Coronary artery (tissue), 2 donors: ENCODE measurements at regions not wholly inside any gene's neighbourhood (a gene's known extent, or its start where the extent isn't known, plus 50 kb on each side); places are given as distances from the start of the nearest gene placed in this dataset.
"Not testable (repeated sequence)": the region's sequence is repeated elsewhere in the genome, so short reads cannot be mapped to it uniquely, and the experiment has no call there.

ENCODE experiments used
- DNase-seq: peaks from one replicate; pipeline ENCODE4 v3.0.0-alpha.2; 2017; ENCODE audit warnings: low spot score
- H3K27ac ChIP-seq, 2 donors: fragments of 200-600 bp; sonication (generic); one replicate each; pipeline ENCODE4 v1.5.1; 2016 to 2019
- H3K4me3 ChIP-seq: fragments of 200-600 bp; sonication (generic); 2 replicates; pipeline ENCODE4 v1.5.1; 2016; ENCODE audit warnings: mild to moderate bottlenecking, moderate library complexity
- TF ChIP-seq, protein P1 (sequence below): fragments of 200-600 bp; sonication (generic); IDR thresholded peaks from one replicate; pipeline ENCODE4 v1.5.1; 2019; ENCODE audit warnings: antibody characterized with exemption

DNA sequence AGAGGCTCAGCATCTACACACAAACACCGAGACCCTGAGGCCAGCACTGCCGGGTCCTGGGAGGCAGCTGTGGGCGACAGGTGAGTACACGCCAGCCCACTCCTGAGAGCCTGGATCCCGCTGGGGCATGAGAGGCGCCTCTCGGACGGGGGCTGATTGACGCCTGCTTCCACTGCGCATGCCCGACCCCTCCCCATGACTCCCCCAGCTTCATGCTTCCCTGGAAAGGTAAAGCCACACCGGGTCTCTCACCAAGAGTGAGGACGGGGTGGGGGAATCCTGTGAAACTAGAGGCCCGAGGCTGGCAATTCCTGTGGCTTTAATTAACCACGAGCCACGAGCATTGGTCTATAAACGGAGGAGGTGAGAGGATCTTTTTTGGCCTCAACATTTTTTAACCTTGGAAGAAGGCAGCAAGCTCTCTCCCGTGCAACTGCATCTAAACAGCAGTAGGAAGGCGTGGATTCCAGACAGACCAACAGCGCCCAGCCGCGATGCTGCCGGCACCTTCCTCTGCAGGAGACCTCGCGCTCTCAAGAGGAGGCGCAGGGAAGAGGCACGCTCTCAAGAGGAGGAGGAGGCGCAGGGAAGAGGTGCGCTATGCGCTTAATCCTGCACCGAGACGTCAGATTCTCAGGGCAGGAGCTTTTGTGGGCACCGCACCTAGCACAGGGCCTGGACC is 71.8 kb upstream of the METRNL start:
- TF ChIP-seq, protein P1, sequence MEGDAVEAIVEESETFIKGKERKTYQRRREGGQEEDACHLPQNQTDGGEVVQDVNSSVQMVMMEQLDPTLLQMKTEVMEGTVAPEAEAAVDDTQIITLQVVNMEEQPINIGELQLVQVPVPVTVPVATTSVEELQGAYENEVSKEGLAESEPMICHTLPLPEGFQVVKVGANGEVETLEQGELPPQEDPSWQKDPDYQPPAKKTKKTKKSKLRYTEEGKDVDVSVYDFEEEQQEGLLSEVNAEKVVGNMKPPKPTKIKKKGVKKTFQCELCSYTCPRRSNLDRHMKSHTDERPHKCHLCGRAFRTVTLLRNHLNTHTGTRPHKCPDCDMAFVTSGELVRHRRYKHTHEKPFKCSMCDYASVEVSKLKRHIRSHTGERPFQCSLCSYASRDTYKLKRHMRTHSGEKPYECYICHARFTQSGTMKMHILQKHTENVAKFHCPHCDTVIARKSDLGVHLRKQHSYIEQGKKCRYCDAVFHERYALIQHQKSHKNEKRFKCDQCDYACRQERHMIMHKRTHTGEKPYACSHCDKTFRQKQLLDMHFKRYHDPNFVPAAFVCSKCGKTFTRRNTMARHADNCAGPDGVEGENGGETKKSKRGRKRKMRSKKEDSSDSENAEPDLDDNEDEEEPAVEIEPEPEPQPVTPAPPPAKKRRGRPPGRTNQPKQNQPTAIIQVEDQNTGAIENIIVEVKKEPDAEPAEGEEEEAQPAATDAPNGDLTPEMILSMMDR: no peak
- Histone ChIP-seq H3K4me3 (no peak overlapping the region), H3K27ac (no peak overlapping the region)
- peak; percentile 60 for DNase-seq

DNA sequence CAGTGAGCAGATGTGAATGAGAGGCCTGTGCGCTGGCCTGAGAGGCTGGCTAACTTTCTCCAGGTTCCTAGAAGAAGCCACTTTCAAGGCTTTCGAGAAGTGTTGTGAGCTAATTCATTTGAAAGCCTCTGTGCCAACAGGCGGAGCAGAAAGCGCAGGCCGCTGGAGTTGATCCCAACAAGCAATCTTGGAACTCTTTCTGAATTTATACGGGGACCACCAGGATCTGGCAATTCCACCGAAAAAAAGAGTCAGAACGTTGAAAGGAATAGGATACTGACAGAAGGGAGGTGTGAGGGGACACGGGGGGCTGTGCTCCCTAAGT is 71.3 kb upstream of the METRNL start:
- Histone ChIP-seq H3K27ac (no peak overlapping the region), H3K4me3 (no peak overlapping the region)
- DNase-seq: no peak
- TF ChIP-seq, protein P1: no peak

DNA sequence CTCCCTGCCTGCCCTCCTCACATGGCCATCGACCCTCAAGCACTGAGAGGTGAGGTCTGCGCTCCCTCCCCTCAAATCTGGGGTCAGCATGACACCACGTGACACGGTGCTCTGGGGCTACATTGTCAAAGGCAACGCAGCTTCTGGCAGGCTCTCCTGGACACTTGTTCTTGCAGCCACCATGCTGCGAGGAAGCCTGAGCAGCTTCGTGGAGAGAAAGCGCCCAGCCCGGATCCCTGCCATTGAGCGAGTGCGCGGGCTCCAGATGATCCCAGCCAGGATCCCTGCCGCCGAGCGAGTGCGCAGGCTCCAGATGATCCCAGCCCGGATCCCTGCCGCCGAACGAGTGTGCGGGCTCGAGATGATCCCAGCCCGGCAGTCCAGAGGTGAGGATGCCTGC is 70.9 kb upstream of the METRNL start:
- DNase-seq: peak; percentile 14
- H3K4me3 ChIP-seq: no peak overlapping the region
- H3K27ac ChIP-seq: no peak overlapping the region
- TF ChIP-seq, protein P1: no peak

DNA sequence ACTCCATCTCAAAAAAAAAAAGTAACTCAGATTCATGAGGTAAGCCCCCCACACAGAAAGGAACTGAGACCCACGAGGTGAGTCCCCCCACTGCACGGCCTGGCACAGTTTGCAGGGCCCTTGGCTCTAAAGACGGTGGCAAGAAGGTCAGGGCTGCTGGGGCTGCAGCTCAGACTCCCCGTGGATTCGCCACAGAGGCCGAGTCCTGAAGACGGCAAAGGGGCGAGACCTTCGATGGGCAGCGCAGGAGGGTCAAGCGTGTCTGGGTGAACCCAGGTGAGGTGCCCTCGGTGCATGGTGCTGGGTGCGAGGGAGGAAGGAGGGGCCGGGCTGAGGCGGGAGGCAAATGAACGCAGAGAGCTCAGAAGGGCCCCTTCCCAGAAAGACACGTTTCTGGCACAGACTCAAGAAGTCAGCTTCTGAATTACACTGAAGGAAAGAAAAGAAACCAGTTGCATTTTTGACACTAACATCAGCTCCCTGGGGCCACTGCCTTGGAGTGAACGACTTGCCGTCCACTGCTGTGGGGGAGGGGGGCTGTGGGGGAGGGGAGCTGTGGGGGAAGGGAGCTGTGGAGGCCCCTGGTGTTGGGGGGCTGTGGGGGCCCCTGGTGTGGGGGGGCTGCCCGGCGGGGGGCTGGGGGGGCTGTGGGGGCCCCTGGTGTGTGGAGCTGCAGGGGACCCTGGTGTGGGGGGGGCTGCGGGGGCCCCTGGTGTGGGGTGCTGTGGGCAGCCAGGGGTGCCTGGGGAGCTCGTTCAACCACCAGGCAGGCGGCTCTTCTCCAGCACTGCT is 69.8 kb upstream of the METRNL start:
- Histone ChIP-seq H3K27ac (no peak overlapping the region), H3K4me3 (no peak overlapping the region)
- no peak for DNase-seq
- TF ChIP-seq, protein P1: no peak

DNA sequence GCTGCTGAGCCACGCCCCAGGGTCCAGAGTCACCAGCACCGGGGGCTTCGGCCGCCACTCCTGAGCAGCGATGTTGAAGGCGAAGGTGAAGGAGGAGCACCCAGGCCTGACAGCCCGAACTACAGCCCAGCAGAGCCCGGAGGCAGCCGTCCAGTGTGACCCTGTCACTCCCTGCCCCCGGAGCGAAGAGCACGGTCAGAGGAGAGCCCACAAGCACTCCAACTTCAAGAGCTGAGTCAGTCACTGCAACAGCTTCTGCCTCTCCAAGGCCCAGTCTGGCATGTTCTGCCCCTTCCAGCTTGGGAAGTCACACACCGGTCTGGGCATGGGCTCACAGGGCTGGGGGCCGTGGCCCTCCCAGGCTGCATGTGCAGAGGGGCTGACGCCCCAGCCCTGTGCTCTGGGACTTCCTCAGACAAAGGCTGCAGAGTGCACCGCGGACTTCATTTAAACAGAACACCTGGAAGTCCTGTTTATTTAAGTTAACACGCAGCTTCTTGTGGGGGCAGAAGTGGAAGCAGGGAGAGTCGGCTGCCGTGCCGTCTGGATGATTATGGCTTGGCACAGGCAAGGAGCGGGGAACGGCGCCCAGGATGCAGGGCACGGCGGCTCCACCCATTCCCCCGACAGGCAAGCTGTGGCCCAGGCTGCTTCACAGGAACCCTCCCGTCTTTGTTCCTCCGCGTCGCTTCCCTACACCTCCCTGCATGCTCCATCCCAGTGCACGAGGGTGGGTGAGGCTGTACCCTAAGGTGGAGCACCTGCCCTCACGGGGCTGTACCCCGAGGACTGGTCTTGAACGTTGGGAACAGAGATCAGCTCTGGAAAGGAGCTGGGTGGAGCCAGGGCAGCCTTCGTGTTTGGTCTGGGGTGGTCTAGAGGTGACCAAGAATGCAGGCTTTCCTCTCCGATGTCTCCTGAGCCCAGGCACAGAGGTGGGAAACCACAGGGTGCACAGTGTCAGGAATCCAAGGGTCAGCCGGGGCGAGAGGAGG is 68.9 kb upstream of the METRNL start:
- Histone ChIP-seq H3K4me3 (no peak overlapping the region), H3K27ac (no peak overlapping the region)
- TF ChIP-seq, protein P1: no peak
- DNase-seq: no peak

DNA sequence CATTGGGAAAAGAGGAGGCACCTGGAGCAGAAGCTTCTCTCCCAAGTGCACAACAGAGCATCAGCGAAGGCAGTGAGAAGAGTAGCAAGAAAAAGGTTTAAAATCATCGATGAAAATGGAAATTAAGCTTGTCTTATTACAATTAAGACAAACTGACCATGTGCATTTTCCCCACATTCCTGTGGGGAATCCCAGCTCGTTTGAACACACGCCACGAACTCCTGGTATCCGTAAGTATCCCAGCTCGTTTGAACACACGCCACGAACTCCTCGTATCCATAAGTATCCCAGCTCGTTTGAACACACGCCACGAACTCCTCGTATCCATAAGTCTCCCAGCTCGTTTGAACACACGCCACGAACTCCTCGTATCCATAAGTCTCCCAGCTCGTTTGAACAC is 67.7 kb upstream of the METRNL start:
- not testable (repeated sequence) for H3K4me3 ChIP-seq, DNase-seq, H3K27ac ChIP-seq

DNA sequence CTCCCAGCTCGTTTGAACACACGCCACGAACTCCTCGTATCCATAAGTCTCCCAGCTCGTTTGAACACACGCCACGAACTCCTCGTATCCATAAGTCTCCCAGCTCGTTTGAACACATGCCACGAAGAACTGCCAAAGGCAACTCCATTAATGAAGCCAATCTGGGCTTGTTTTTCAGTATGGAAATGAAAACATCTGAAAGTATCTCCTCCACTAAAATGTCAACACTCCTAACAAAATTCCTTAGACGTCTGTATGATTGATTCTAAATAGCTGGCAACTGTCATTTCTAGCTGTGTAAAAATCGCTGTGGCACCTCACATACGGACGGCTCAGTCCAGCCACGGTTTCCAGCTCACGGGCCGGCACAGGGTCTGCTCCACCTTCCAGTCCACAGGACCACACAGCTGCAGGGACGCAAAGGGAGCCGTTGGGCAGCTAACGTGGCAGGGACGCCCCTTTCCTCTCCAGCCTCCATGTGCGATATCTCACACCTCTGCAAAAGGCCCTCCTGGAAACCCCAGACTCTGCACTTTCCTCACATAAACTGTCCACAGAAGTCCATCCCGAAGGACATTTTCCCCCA is 67.1 kb upstream of the METRNL start:
- no peak overlapping the region for H3K4me3 ChIP-seq
- TF ChIP-seq, protein P1: no peak
- no peak overlapping the region for H3K27ac ChIP-seq
- no peak for DNase-seq
